ENCODE measurements at regions not wholly inside any gene's neighbourhood (a gene's known extent, or its start where the extent isn't known, plus 50 kb on each side); places are given as distances from the start of the nearest gene placed in this dataset.

DNA sequence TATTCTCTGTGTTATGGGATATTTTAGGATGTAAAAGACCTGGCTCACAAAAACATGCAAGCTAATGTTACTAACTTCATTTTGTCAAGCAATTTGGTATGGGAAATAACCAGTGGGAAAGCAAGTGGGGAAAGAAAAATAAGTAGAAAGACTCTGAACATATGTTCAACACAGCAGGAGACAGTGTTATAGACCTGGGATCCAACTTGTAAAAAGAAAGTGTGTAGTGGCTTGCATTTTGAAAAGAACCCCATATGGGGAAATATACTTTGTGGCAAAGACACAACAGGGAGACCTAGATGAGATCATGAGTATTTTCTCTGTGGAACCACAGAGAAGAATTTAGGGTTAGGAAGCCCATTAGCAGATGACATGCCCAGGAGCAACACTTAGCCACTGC, 212.7 kb upstream of the NRIP1 start:
- H3K27ac ChIP-seq, result no peak overlapping the region
- H3K27me3 ChIP-seq, result no peaks in the 10 kb centered on the region
- no peaks in the 10 kb centered on the region for H3K4me1 ChIP-seq
- no peaks in the 10 kb centered on the region for H3K9me3 ChIP-seq
- no peak overlapping the region for H3K4me3 ChIP-seq
- TF ChIP-seq CTCF (IDR thresholded peaks at IDR 0.05), result no peak
- TF ChIP-seq EP300 (IDR thresholded peaks at IDR 0.05), result no peak
- no peak for TF ChIP-seq POLR2A (IDR thresholded peaks at IDR 0.05)
- no peak for TF ChIP-seq POLR2AphosphoS5 (IDR thresholded peaks at IDR 0.05)
- no peak for ATAC-seq
- no peaks in the 10 kb centered on the region for H3K36me3 ChIP-seq

DNA sequence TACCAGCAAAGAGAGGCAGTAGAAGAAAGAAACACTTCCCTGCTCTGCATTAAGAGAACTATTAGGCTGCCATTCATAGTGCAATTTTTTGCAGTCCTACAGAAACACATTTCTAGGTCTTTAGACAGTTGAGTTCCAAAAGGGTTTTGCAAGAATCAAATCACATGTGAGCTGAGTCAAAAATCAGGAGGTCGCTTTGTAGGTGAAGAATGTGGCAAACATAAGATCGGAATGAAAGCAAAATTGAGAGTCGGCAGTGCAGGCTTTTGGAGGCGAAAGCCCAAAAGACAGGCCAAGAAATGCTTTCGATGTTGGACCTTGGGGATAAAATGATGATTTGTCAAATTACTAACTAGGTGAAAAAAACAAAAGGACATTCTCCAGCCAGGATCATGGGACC, 213.5 kb upstream of the NRIP1 start:
- Histone ChIP-seq H3K4me3 (no peak overlapping the region), H3K27me3 (no peaks in the 10 kb centered on the region), H3K4me1 (no peaks in the 10 kb centered on the region), H3K27ac (no peak overlapping the region), H3K36me3 (no peaks in the 10 kb centered on the region), H3K9me3 (no peaks in the 10 kb centered on the region)
- WGBS, 2 donors (ENCODE audit: low coverage in 1 of 2), result 79 to 85% methylated on average over 5 of the region's 5 CpGs
- no peak for TF ChIP-seq EP300 (IDR thresholded peaks at IDR 0.05)
- TF ChIP-seq POLR2A (IDR thresholded peaks at IDR 0.05), result no peak
- no peak for TF ChIP-seq POLR2AphosphoS5 (IDR thresholded peaks at IDR 0.05)
- TF ChIP-seq CTCF (IDR thresholded peaks at IDR 0.05), result no peak
- ATAC-seq, result no peak

DNA sequence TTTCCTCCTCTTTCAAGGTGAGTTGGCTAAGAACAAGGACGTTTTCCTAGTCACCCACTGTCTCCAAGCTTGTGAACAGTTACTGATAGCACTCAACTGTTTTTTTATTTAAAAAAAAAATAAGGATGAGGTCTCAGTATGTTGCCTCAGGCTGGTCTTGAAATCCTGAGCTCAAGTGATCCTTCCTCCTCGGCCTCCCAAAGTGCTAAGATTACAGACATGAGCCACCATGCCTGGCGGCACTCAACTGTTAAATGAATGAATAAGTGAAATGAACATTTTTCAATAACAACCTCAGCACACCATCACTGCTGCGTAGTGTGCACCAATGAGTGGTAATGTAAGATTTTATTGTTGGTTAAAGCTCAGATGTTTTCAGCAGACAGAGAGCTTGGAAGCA, 214.1 kb upstream of the NRIP1 start:
- no peak for ATAC-seq
- H3K4me3 ChIP-seq, result no peak overlapping the region
- H3K27me3 ChIP-seq, result no peaks in the 10 kb centered on the region
- 85 to 100% methylated on average over 3 to 4 of the region's 4 CpGs for WGBS, 2 donors (ENCODE audit: low coverage in 1 of 2)
- no peaks in the 10 kb centered on the region for H3K36me3 ChIP-seq
- H3K27ac ChIP-seq, result no peak overlapping the region
- no peak for TF ChIP-seq POLR2AphosphoS5 (IDR thresholded peaks at IDR 0.05)
- TF ChIP-seq POLR2A (IDR thresholded peaks at IDR 0.05), result no peak
- TF ChIP-seq CTCF (IDR thresholded peaks at IDR 0.05), result no peak
- no peak for TF ChIP-seq EP300 (IDR thresholded peaks at IDR 0.05)
- no peaks in the 10 kb centered on the region for H3K9me3 ChIP-seq
- H3K4me1 ChIP-seq, result no peaks in the 10 kb centered on the region

GRCh38 chr21:15279482-15279881, 214.7 kb upstream of the NRIP1 start:
- Histone ChIP-seq H3K27me3 (no peaks in the 10 kb centered on the region), H3K4me3 (no peak overlapping the region), H3K4me1 (no peaks in the 10 kb centered on the region), H3K9me3 (no peaks in the 10 kb centered on the region), H3K36me3 (no peaks in the 10 kb centered on the region), H3K27ac (no peak overlapping the region)
- no peak for ATAC-seq
- TF ChIP-seq EP300 (IDR thresholded peaks at IDR 0.05) (no peak), CTCF (IDR thresholded peaks at IDR 0.05) (no peak), POLR2AphosphoS5 (IDR thresholded peaks at IDR 0.05) (no peak), POLR2A (IDR thresholded peaks at IDR 0.05) (no peak)
- 77 to 90% methylated on average over 1 of the region's 1 CpG for WGBS, 2 donors (ENCODE audit: low coverage in 1 of 2)

DNA sequence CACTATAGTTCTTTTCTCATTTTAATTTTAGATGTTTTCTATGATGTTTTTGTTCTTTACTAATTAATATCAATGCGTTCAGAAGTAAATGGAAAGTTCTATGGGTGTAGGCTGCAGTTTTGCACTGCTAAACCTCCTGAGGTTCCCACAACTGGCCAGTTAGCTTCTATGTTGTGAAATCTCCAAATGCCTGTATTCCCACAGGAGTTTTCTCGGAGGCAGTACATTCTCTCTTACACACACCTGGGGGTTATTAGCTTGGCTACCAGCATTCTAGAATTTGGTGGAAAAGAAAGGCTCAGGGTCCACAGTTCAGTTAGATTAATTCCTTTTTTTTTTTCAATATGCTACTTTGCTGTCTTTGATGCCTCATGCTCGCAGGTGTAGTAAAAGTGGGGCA, 216.9 kb upstream of the NRIP1 start:
- no peak for ATAC-seq
- H3K9me3 ChIP-seq, result no peaks in the 10 kb centered on the region
- no peak overlapping the region for H3K27ac ChIP-seq
- H3K4me3 ChIP-seq, result no peak overlapping the region
- no peaks in the 10 kb centered on the region for H3K27me3 ChIP-seq
- WGBS, 2 donors (ENCODE audit: low coverage in 1 of 2), result 94% methylated on average over 3 of the region's 3 CpGs; no CpG with 5 or more reads in 1 of the 2 donors
- H3K4me1 ChIP-seq, result no peaks in the 10 kb centered on the region
- TF ChIP-seq POLR2A (IDR thresholded peaks at IDR 0.05) (no peak), CTCF (IDR thresholded peaks at IDR 0.05) (no peak), EP300 (IDR thresholded peaks at IDR 0.05) (no peak), POLR2AphosphoS5 (IDR thresholded peaks at IDR 0.05) (no peak)
- H3K36me3 ChIP-seq, result no peaks in the 10 kb centered on the region
